IMR-90 (cell line): ENCODE measurements at regions not wholly inside any gene's neighbourhood (a gene's known extent, or its start where the extent isn't known, plus 50 kb on each side); places are given as distances from the start of the nearest gene placed in this dataset.

Experiments used
- ATAC-seq: fragments of 200-7000 bp; cut with Tn5 transposase; 2 replicates; pipeline ENCODE4 v1.9.1; 2020; ENCODE audit warnings: low read depth, mild to moderate bottlenecking, moderate library complexity
- BruUV-seq: library from RNA; stranded (reverse); fragments of 400-500 nt; replicated peaks from 2 replicates; lab custom pipeline; 2021; lab: Mats Ljungman, UMichigan
- CTCF ChIA-PET: fragments of 300-600 bp; formaldehyde crosslinking; extraction: SDS; loops from one replicate; lab custom pipeline; 2021; ENCODE audit warnings: antibody characterized with exemption; lab: Yijun Ruan, JAX
- POLR2A ChIA-PET: fragments of 300-600 bp; sonication (Branson Sonifier 250); formaldehyde crosslinking; loops from one replicate; lab custom pipeline; 2022; ENCODE audit warnings: antibody characterized with exemption; ENCODE audit not compliant: unreplicated experiment; lab: Charles Lee
- DNase-seq: peaks from one replicate; pipeline ENCODE4 v3.0.0; 2013
- H2AFZ ChIP-seq: replicated peaks from 2 replicates; pipeline ENCODE3; 2013; ENCODE audit warnings: low read length, mild to moderate bottlenecking; ENCODE audit not compliant: poor library complexity
- H2AK5ac ChIP-seq: 2 replicates; pipeline ENCODE4 v1.6.1; 2013; ENCODE audit warnings: low read depth, low read length, inconsistent platforms
- H2AK9ac ChIP-seq: replicated peaks from 2 replicates; pipeline ENCODE3; 2013; ENCODE audit warnings: mild to moderate bottlenecking, low read depth, low read length, moderate library complexity; ENCODE audit not compliant: poor library complexity
- H2BK120ac ChIP-seq: 2 replicates; pipeline ENCODE4 v1.6.1; 2013; ENCODE audit warnings: low read depth, low read length, inconsistent platforms
- H2BK15ac ChIP-seq: 3 replicates; pipeline ENCODE4 v1.6.1; 2013; ENCODE audit warnings: low read depth, low read length, inconsistent platforms
- H2BK20ac ChIP-seq: 2 replicates; pipeline ENCODE4 v1.6.1; 2013; ENCODE audit warnings: low read depth, mild to moderate bottlenecking, inconsistent platforms, low read length, moderate library complexity
- H2BK5ac ChIP-seq: 2 replicates; pipeline ENCODE4 v1.6.1; 2013; ENCODE audit warnings: mild to moderate bottlenecking, low read depth, low read length, inconsistent platforms; ENCODE audit not compliant: poor library complexity, severe bottlenecking
- H3K14ac ChIP-seq: replicated peaks from 2 replicates; pipeline ENCODE4 v1.6.1; 2013; ENCODE audit warnings: low read depth, low read length, inconsistent platforms
- H3K18ac ChIP-seq: 2 replicates; pipeline ENCODE4 v1.6.1; 2013; ENCODE audit warnings: low read depth, low read length, control low read depth
- H3K23ac ChIP-seq: 2 replicates; pipeline ENCODE4 v1.6.1; 2013; ENCODE audit warnings: low read depth, low read length, inconsistent platforms
- H3K27ac ChIP-seq: 2 replicates; pipeline ENCODE4 v1.5.1; 2013; ENCODE audit warnings: mild to moderate bottlenecking, control low read depth, low read length; ENCODE audit not compliant: insufficient read depth
- H3K27me3 ChIP-seq: 2 replicates; pipeline ENCODE4 v1.6.1; 2013; ENCODE audit warnings: low read length; ENCODE audit not compliant: control insufficient read depth, insufficient read depth
- H3K36me3 ChIP-seq: 2 replicates; pipeline ENCODE4 v1.6.1; 2013; ENCODE audit warnings: low read length, mixed read lengths; ENCODE audit not compliant: control insufficient read depth, insufficient read depth
- H3K4ac ChIP-seq: 2 replicates; pipeline ENCODE4 v1.6.1; 2013; ENCODE audit warnings: low read depth, low read length, inconsistent platforms
- H3K4me1 ChIP-seq: 2 replicates; pipeline ENCODE4 v1.6.1; 2013; ENCODE audit warnings: low read length, mixed read lengths; ENCODE audit not compliant: control insufficient read depth, insufficient read depth
- H3K4me2 ChIP-seq: 2 replicates; pipeline ENCODE4 v1.6.1; 2013; ENCODE audit warnings: low read depth, mild to moderate bottlenecking, control low read depth, low read length, moderate library complexity
- H3K4me3 ChIP-seq: 2 replicates; pipeline ENCODE4 v1.5.1; 2013; ENCODE audit warnings: low read depth, mild to moderate bottlenecking, control low read depth, low read length, moderate library complexity; ENCODE audit not compliant: insufficient read depth
- H3K56ac ChIP-seq: 2 replicates; pipeline ENCODE4 v1.6.1; 2013; ENCODE audit warnings: low read length, inconsistent platforms; ENCODE audit not compliant: insufficient read depth; ENCODE audit errors: extremely low read depth
- H3K79me1 ChIP-seq, 2 experiments: 2 replicates each; pipeline ENCODE4 v1.6.1; 2013; ENCODE audit warnings: low read length in 2 of 2, inconsistent platforms in 1 of 2, low read depth in 1 of 2
- H3K9ac ChIP-seq: 2 replicates; pipeline ENCODE4 v1.6.1; 2013; ENCODE audit warnings: low read depth, low read length, control low read depth
- H3K9me1 ChIP-seq: 2 replicates; pipeline ENCODE4 v1.6.1; 2013; ENCODE audit warnings: low read length, inconsistent platforms; ENCODE audit not compliant: insufficient read depth
- H3K9me3 ChIP-seq: 2 replicates; pipeline ENCODE4 v1.6.1; 2013; ENCODE audit warnings: low read length; ENCODE audit not compliant: control insufficient read depth, insufficient read depth
- H4K20me1 ChIP-seq: 2 replicates; pipeline ENCODE4 v1.6.1; 2013; ENCODE audit warnings: low read length, inconsistent platforms; ENCODE audit not compliant: insufficient read depth
- H4K5ac ChIP-seq: 2 replicates; pipeline ENCODE4 v1.6.1; 2013; ENCODE audit warnings: mild to moderate bottlenecking, low read depth, low read length, control low read depth
- H4K8ac ChIP-seq, 2 experiments: 2 replicates each; pipeline ENCODE4 v1.6.1; 2013; ENCODE audit warnings: low read depth in 2 of 2, low read length in 2 of 2, control low read depth in 1 of 2, inconsistent platforms in 1 of 2
- H4K91ac ChIP-seq: 2 replicates; pipeline ENCODE4 v1.6.1; 2013; ENCODE audit warnings: low read depth, low read length, inconsistent platforms; ENCODE audit not compliant: insufficient read depth
- BHLHE40 ChIP-seq: fragments of 150-350 bp; IDR thresholded peaks from 2 replicates; pipeline ENCODE4 v1.6.1; 2016; ENCODE audit warnings: mild to moderate bottlenecking, low read depth, low read length
- CEBPB ChIP-seq: IDR thresholded peaks from 2 replicates; pipeline ENCODE4 v1.6.1; 2012; ENCODE audit warnings: low read depth, low read length, improper control_type of control experiment
- CHD1 ChIP-seq: IDR thresholded peaks from 2 replicates; pipeline ENCODE4 v1.6.1; 2012; ENCODE audit warnings: low read depth, low read length, improper control_type of control experiment
- ELK1 ChIP-seq: fragments of 150-350 bp; IDR thresholded peaks from 2 replicates; pipeline ENCODE4 v1.6.1; 2016; ENCODE audit warnings: low read depth, mild to moderate bottlenecking, low read length, moderate library complexity, borderline replicate concordance
- FOS ChIP-seq: fragments of 150-350 bp; IDR thresholded peaks from 2 replicates; pipeline ENCODE4 v1.6.1; 2016; ENCODE audit warnings: low read depth, low read length
- MAFK ChIP-seq: IDR thresholded peaks from 2 replicates; pipeline ENCODE4 v1.6.1; 2012; ENCODE audit warnings: low read depth, low read length, improper control_type of control experiment
- MAZ ChIP-seq: IDR thresholded peaks from 2 replicates; pipeline ENCODE4 v1.6.1; 2012; ENCODE audit warnings: low read depth, mild to moderate bottlenecking, low read length, improper control_type of control experiment, moderate library complexity, borderline replicate concordance
- MXI1 ChIP-seq: IDR thresholded peaks from 2 replicates; pipeline ENCODE4 v1.6.1; 2012; ENCODE audit warnings: low read depth, mild to moderate bottlenecking, low read length, moderate library complexity, borderline replicate concordance
- NFE2L2 ChIP-seq: fragments of 150-350 bp; IDR thresholded peaks from 2 replicates; pipeline ENCODE4 v1.6.1; 2016; ENCODE audit warnings: low read depth, mild to moderate bottlenecking, low read length
- POLR2A ChIP-seq: IDR thresholded peaks from 2 replicates; pipeline ENCODE4 v1.6.1; 2012; ENCODE audit warnings: mild to moderate bottlenecking, low read depth, low read length
- RAD21 ChIP-seq: IDR thresholded peaks from 2 replicates; pipeline ENCODE4 v1.6.1; 2012; ENCODE audit warnings: low read length, improper control_type of control experiment
- RCOR1 ChIP-seq: IDR thresholded peaks from 2 replicates; pipeline ENCODE4 v1.6.1; 2012; ENCODE audit warnings: mild to moderate bottlenecking, low read length, improper control_type of control experiment; ENCODE audit not compliant: insufficient replicate concordance
- RFX5 ChIP-seq: IDR thresholded peaks from 2 replicates; pipeline ENCODE4 v1.8.0; 2012; ENCODE audit warnings: low read depth, mild to moderate bottlenecking, low read length, moderate library complexity
- SMC3 ChIP-seq: fragments of 150-350 bp; IDR thresholded peaks from 2 replicates; pipeline ENCODE4 v1.6.1; 2016; ENCODE audit warnings: low read depth, mild to moderate bottlenecking, antibody characterized with exemption, low read length, moderate library complexity
- WGBS, 2 experiments: methylation state at CpG; one replicate each; pipeline versions ENCODE4 v1.1.5 to v1.1.7; 2013; ENCODE audit warnings: missing lambda C conversion rate in 2 of 2; ENCODE audit not compliant: insufficient read length in 1 of 2; ENCODE audit errors: extremely low coverage in 2 of 2; 5-methylcytosine and 5-hydroxymethylcytosine counted together
- dilution Hi-C: fragments of 300-500 bp; cut with HindIII; formaldehyde crosslinking; loops from one replicate; pipeline ENCODE4 v1.14.3; 2018; ENCODE audit warnings: low sequenced_read_pairs; ENCODE audit not compliant: unreplicated experiment
- in situ Hi-C: fragments of 300-500 bp; cut with MboI; formaldehyde crosslinking; loops from 3 replicates; pipeline ENCODE4 v1.14.3; 2019; ENCODE audit warnings: low sequenced_read_pairs, inconsistent platforms, mixed read lengths
- intact Hi-C: fragments of 100-400 bp; cut with micrococcal nuclease; formaldehyde crosslinking; loops from 2 replicates; pipeline ENCODE4 v1.10.0; 2022
- TF ChIP-seq, protein P1 (sequence below): fragments of 150-350 bp; IDR thresholded peaks from 2 replicates; pipeline ENCODE4 v1.6.1; 2017; ENCODE audit warnings: mild to moderate bottlenecking, antibody characterized with exemption, low read length, low read depth
- TF ChIP-seq, protein P2 (sequence below): conservative IDR thresholded peaks from 2 replicates; pipeline ENCODE4 v1.5.1; 2012; ENCODE audit warnings: mild to moderate bottlenecking, low read depth, low read length, improper control_type of control experiment

GRCh38 chr6:167444602-167445346, 119.9 kb downstream of the TTLL2 start:
- Histone ChIP-seq H3K4me1 (no peaks in the 10 kb centered on the region), H3K56ac (no peak overlapping the region), H3K4ac (no peak overlapping the region), H3K27me3 (no peaks in the 10 kb centered on the region), H2BK20ac (no peak overlapping the region), H3K9me3 (peaks cover 36% of the 10 kb centered on the region), H3K9ac (no peak overlapping the region), H3K79me1 (no peaks in the 10 kb centered on the region), H4K8ac (no peak overlapping the region), H2BK15ac (no peak overlapping the region), H3K4me3 (no peak overlapping the region), H3K23ac (no peak overlapping the region), H2AK5ac (no peak overlapping the region), H3K14ac (no peak overlapping the region), H3K36me3 (no peaks in the 10 kb centered on the region), H4K91ac (no peak overlapping the region), H3K18ac (no peak overlapping the region), H3K4me2 (no peak overlapping the region), H3K27ac (no peak overlapping the region), H2AK9ac (no peak overlapping the region), H2AFZ (no peak overlapping the region), H2BK5ac (no peak overlapping the region), H4K5ac (no peak overlapping the region), H2BK120ac (no peak overlapping the region), H4K20me1 (no peaks in the 10 kb centered on the region), H3K9me1 (no peaks in the 10 kb centered on the region)
- no peak for TF ChIP-seq RCOR1
- no peak for TF ChIP-seq ELK1
- no peak for TF ChIP-seq POLR2A
- no peak for TF ChIP-seq RAD21
- no peak for TF ChIP-seq MAZ
- no peak for TF ChIP-seq FOS
- no peak for TF ChIP-seq SMC3
- TF ChIP-seq, protein P1, sequence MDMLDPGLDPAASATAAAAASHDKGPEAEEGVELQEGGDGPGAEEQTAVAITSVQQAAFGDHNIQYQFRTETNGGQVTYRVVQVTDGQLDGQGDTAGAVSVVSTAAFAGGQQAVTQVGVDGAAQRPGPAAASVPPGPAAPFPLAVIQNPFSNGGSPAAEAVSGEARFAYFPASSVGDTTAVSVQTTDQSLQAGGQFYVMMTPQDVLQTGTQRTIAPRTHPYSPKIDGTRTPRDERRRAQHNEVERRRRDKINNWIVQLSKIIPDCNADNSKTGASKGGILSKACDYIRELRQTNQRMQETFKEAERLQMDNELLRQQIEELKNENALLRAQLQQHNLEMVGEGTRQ = no peak
- TF ChIP-seq CHD1 = no peak
- TF ChIP-seq MAFK = no peak
- TF ChIP-seq NFE2L2 = no peak
- TF ChIP-seq RFX5 = no peak
- TF ChIP-seq CEBPB = no peak
- TF ChIP-seq, protein P2, sequence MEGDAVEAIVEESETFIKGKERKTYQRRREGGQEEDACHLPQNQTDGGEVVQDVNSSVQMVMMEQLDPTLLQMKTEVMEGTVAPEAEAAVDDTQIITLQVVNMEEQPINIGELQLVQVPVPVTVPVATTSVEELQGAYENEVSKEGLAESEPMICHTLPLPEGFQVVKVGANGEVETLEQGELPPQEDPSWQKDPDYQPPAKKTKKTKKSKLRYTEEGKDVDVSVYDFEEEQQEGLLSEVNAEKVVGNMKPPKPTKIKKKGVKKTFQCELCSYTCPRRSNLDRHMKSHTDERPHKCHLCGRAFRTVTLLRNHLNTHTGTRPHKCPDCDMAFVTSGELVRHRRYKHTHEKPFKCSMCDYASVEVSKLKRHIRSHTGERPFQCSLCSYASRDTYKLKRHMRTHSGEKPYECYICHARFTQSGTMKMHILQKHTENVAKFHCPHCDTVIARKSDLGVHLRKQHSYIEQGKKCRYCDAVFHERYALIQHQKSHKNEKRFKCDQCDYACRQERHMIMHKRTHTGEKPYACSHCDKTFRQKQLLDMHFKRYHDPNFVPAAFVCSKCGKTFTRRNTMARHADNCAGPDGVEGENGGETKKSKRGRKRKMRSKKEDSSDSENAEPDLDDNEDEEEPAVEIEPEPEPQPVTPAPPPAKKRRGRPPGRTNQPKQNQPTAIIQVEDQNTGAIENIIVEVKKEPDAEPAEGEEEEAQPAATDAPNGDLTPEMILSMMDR = no peak
- TF ChIP-seq MXI1 = no peak
- no peak for TF ChIP-seq BHLHE40
- in situ Hi-C loops (no loop called here), intact Hi-C loops (no loop called here), dilution Hi-C loops (no loop called here)
- ATAC-seq (no peak), DNase-seq (no peak)
- CTCF ChIA-PET = no interaction called here
- WGBS, 2 experiments = 50% methylated on average over 2 of the region's 9 CpGs; no CpG with 5 or more reads in 1 of the 2 experiments
- BruUV-seq = no TSS peak
- POLR2A ChIA-PET = no interaction called here
